ENCODE measurements at regions not wholly inside any gene's neighbourhood (a gene's known extent, or its start where the extent isn't known, plus 50 kb on each side); places are given as distances from the start of the nearest gene placed in this dataset.
"Not testable (repeated sequence)": the region's sequence is repeated elsewhere in the genome, so short reads cannot be mapped to it uniquely, and the experiment has no call there.

DNA sequence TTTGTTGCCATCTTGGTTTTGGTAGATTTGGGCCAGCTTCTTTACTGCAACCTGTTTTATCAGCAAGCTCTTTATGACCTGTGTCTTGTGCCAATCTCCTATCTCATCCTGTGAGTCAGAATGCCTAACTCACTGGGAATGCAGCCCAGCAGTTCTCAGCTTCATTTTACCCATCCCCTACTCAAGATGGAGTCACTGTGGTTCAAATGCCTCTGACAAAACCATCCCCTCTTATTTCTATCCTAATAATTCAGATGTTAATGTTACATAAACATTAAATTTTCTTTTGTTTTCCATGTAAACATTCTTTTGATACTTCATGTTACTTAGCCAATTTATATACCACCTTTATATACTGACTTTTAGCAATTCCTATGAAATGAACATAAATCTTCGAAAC, 746.3 kb downstream of the CDH18 start:
- H3K4me1 ChIP-seq (ENCODE audit: control insufficient read depth, insufficient read depth, low read length) = no peaks in the 10 kb centered on the region; the same call in 1 of the 2 replicates
- no peak overlapping the region for H3K4me3 ChIP-seq (ENCODE audit: low read depth in 2 of 2, low read length in 2 of 2)
- intact Hi-C loops (cut with micrococcal nuclease; ENCODE audit: unreplicated experiment) (no loop called here), in situ Hi-C loops (cut with HindIII; ENCODE audit: low pct_unique_long_range_greater_than_20kb, low sequenced_read_pairs) (no loop called here)
- no peaks in the 10 kb centered on the region for H3K27me3 ChIP-seq (ENCODE audit: control insufficient read depth, insufficient read depth, low read length)
- BruUV-seq (replicated peaks) = no TSS peak
- DNase-seq (ENCODE audit: low read depth, low spot score) (no peak), ATAC-seq (no peak)
- TF ChIP-seq, protein P1, sequence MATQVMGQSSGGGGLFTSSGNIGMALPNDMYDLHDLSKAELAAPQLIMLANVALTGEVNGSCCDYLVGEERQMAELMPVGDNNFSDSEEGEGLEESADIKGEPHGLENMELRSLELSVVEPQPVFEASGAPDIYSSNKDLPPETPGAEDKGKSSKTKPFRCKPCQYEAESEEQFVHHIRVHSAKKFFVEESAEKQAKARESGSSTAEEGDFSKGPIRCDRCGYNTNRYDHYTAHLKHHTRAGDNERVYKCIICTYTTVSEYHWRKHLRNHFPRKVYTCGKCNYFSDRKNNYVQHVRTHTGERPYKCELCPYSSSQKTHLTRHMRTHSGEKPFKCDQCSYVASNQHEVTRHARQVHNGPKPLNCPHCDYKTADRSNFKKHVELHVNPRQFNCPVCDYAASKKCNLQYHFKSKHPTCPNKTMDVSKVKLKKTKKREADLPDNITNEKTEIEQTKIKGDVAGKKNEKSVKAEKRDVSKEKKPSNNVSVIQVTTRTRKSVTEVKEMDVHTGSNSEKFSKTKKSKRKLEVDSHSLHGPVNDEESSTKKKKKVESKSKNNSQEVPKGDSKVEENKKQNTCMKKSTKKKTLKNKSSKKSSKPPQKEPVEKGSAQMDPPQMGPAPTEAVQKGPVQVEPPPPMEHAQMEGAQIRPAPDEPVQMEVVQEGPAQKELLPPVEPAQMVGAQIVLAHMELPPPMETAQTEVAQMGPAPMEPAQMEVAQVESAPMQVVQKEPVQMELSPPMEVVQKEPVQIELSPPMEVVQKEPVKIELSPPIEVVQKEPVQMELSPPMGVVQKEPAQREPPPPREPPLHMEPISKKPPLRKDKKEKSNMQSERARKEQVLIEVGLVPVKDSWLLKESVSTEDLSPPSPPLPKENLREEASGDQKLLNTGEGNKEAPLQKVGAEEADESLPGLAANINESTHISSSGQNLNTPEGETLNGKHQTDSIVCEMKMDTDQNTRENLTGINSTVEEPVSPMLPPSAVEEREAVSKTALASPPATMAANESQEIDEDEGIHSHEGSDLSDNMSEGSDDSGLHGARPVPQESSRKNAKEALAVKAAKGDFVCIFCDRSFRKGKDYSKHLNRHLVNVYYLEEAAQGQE (IDR thresholded peaks at IDR 0.05; ENCODE audit: insufficient read depth in 1 of 2, low read depth in 2 of 2, low read length in 1 of 2) = no peak
- no peak for TF ChIP-seq TCF7L2 (IDR thresholded peaks at IDR 0.05; ENCODE audit: low read depth, low read length)
- TF ChIP-seq POLR2AphosphoS5 (IDR thresholded peaks at IDR 0.05; ENCODE audit: low read depth, low read length) = no peak
- TF ChIP-seq, protein P2, sequence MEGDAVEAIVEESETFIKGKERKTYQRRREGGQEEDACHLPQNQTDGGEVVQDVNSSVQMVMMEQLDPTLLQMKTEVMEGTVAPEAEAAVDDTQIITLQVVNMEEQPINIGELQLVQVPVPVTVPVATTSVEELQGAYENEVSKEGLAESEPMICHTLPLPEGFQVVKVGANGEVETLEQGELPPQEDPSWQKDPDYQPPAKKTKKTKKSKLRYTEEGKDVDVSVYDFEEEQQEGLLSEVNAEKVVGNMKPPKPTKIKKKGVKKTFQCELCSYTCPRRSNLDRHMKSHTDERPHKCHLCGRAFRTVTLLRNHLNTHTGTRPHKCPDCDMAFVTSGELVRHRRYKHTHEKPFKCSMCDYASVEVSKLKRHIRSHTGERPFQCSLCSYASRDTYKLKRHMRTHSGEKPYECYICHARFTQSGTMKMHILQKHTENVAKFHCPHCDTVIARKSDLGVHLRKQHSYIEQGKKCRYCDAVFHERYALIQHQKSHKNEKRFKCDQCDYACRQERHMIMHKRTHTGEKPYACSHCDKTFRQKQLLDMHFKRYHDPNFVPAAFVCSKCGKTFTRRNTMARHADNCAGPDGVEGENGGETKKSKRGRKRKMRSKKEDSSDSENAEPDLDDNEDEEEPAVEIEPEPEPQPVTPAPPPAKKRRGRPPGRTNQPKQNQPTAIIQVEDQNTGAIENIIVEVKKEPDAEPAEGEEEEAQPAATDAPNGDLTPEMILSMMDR (IDR thresholded peaks at IDR 0.05) = no peak
- no peak for TF ChIP-seq SIN3A (IDR thresholded peaks at IDR 0.05; ENCODE audit: borderline replicate concordance, insufficient read depth, low read depth, low read length)
- 0 out of 2 replicates have a peak overlapping the region, but pooled peaks have one; percentile 20 for H3K27ac ChIP-seq (ENCODE audit: low read length)
- POLR2A ChIA-PET = no interaction called here
- CTCF ChIA-PET = no interaction called here
- H3K36me3 ChIP-seq (ENCODE audit: control insufficient read depth, insufficient read depth, low read length) = no peaks in the 10 kb centered on the region
- H3K9me3 ChIP-seq (ENCODE audit: control insufficient read depth, insufficient read depth, low read depth, low read length) = no peaks in the 10 kb centered on the region

DNA sequence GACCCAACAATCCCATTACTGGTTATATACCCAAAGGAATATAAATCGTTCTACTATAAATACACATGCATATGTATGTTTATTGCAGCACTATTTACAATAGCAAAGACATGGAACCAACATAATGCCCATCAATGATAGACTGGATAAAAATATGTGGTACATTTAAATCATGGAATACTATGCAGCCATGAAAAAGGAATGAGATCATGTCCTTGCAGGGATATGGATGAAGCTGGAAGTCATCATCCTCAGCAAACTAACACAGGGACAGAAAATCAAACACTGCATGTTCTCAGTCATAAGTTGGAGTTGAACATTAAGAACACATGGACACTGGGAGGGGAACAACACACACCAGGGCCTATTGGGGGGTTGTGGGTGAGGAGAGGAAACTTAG, 741.8 kb downstream of the CDH18 start:
- H3K9me3 ChIP-seq (ENCODE audit: control insufficient read depth, insufficient read depth, low read depth, low read length); H3K27me3 ChIP-seq (ENCODE audit: control insufficient read depth, insufficient read depth, low read length); H3K27ac ChIP-seq (ENCODE audit: low read length); H3K4me3 ChIP-seq (ENCODE audit: low read depth in 2 of 2, low read length in 2 of 2); POLR2A ChIA-PET; ATAC-seq; DNase-seq (ENCODE audit: low read depth, low spot score); CTCF ChIA-PET; in situ Hi-C loops (cut with HindIII; ENCODE audit: low pct_unique_long_range_greater_than_20kb, low sequenced_read_pairs); H3K36me3 ChIP-seq (ENCODE audit: control insufficient read depth, insufficient read depth, low read length); BruUV-seq (replicated peaks); intact Hi-C loops (cut with micrococcal nuclease; ENCODE audit: unreplicated experiment); H3K4me1 ChIP-seq (ENCODE audit: control insufficient read depth, insufficient read depth, low read length): not testable (repeated sequence)

DNA sequence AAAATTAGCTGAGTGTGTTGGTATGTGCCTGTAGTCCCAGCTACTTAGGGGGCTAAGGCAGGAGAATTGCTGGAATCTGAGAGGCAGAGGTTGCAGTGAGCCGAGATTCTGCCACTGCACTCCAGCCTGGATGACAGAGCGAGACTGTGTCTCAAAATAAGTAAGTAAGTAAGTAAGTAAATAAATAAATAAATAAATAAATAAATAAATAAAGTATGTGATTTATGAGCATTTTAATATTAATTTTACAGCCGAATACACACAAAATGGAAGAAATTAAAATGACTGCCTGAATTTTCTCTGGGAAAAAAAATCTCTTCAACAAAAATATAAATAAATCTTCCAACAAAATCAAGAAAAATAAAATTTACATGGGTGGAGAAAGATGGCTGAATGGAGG, 740.7 kb downstream of the CDH18 start:
- BruUV-seq (replicated peaks) = no TSS peak
- Histone ChIP-seq H3K27ac (ENCODE audit: low read length) (no peak overlapping the region), H3K36me3 (ENCODE audit: control insufficient read depth, insufficient read depth, low read length) (no peaks in the 10 kb centered on the region), H3K4me1 (ENCODE audit: control insufficient read depth, insufficient read depth, low read length) (no peaks in the 10 kb centered on the region), H3K4me3 (ENCODE audit: low read depth in 2 of 2, low read length in 2 of 2) (no peak overlapping the region), H3K9me3 (ENCODE audit: control insufficient read depth, insufficient read depth, low read depth, low read length) (no peaks in the 10 kb centered on the region), H3K27me3 (ENCODE audit: control insufficient read depth, insufficient read depth, low read length) (no peaks in the 10 kb centered on the region)
- DNase-seq (ENCODE audit: low read depth, low spot score) = no peak
- ChIA-PET POLR2A (no interaction called here), CTCF (no interaction called here)
- in situ Hi-C loops (cut with HindIII; ENCODE audit: low pct_unique_long_range_greater_than_20kb, low sequenced_read_pairs) = no loop called here
- no peak for ATAC-seq
- TF ChIP-seq TCF7L2 (IDR thresholded peaks at IDR 0.05; ENCODE audit: low read depth, low read length) (no peak), SIN3A (IDR thresholded peaks at IDR 0.05; ENCODE audit: borderline replicate concordance, insufficient read depth, low read depth, low read length) (no peak), POLR2AphosphoS5 (IDR thresholded peaks at IDR 0.05; ENCODE audit: low read depth, low read length) (no peak)
- TF ChIP-seq, protein P1 (IDR thresholded peaks at IDR 0.05; ENCODE audit: insufficient read depth in 1 of 2, low read depth in 2 of 2, low read length in 1 of 2) = no peak
- TF ChIP-seq, protein P2 (IDR thresholded peaks at IDR 0.05) = no peak
- intact Hi-C loops (cut with micrococcal nuclease; ENCODE audit: unreplicated experiment) = no loop called here
